Gastrocnemius medialis (tissue), 4 donors: ENCODE measurements at regions not wholly inside any gene's neighbourhood (a gene's known extent, or its start where the extent isn't known, plus 50 kb on each side); places are given as distances from the start of the nearest gene placed in this dataset.

ENCODE experiments used
- CTCF ChIP-seq, 5 experiments: fragments of 450-650 bp in 3 of 5; fragments of 200-600 bp in 2 of 5; sonication (generic) in 2 of 5; IDR thresholded peaks in 4 of 5; conservative IDR thresholded peaks in 1 of 5; 1 replicate in 4 of 5; 2 replicates in 1 of 5; pipeline ENCODE4 v1.5.1; 2016 to 2019; ENCODE audit warnings: antibody characterized with exemption in 5 of 5, mild to moderate bottlenecking in 3 of 5, moderate library complexity in 3 of 5
- POLR2A ChIP-seq, 2 donors: fragments of 450-650 bp; IDR thresholded peaks; one replicate each; pipeline ENCODE4 v1.6.1; 2017; ENCODE audit warnings: antibody characterized with exemption in 2 of 2, mild to moderate bottlenecking in 2 of 2, moderate library complexity in 2 of 2

- no peak for TF ChIP-seq CTCF (IDR thresholded peaks at IDR 0.05 in 4 of 5, conservative IDR thresholded peaks at IDR 0.05 in 1 of 5)
- no peak for TF ChIP-seq POLR2A (IDR thresholded peaks at IDR 0.05)
These were observed 121.2 kb upstream of the MAP1B start for GRCh38 chr5:71986101-71986500.
